H1 (cell line): ENCODE measurements at regions not wholly inside any gene's neighbourhood (a gene's known extent, or its start where the extent isn't known, plus 50 kb on each side); places are given as distances from the start of the nearest gene placed in this dataset.

Source experiments
- CTCF ChIA-PET: fragments of 300-600 bp; sonication (Branson Sonifier 250); formaldehyde crosslinking; loops from one replicate; lab custom pipeline; 2021; ENCODE audit not compliant: partially characterized antibody; lab: Charles Lee
- POLR2A ChIA-PET: fragments of 300-600 bp; sonication (Branson Sonifier 250); formaldehyde crosslinking; loops from one replicate; lab custom pipeline; 2021; ENCODE audit warnings: inconsistent platforms; ENCODE audit not compliant: partially characterized antibody; lab: Charles Lee
- DNase-seq, 2 experiments: peaks; one replicate each; pipeline versions ENCODE4 v3.0.0 to v3.0.0-alpha.2; 2010 to 2022; ENCODE audit warnings: low spot score in 2 of 2, low read depth in 1 of 2, mixed read lengths in 1 of 2
- FAIRE-seq: peaks from 2 replicates; lab custom pipeline; 2011; peaks lifted over from hg19 to GRCh38; lab: Jason Lieb, UNC
- H2AFZ ChIP-seq: 2 replicates; pipeline ENCODE4 v1.8.1; 2012; ENCODE audit warnings: low read length, inconsistent platforms
- H2AK5ac ChIP-seq: 2 replicates; pipeline ENCODE4 v1.6.1; 2013; ENCODE audit warnings: low read depth, low read length
- H2BK120ac ChIP-seq: replicated peaks from 2 replicates; pipeline ENCODE3; 2013; ENCODE audit warnings: low read depth, low read length, inconsistent platforms
- H2BK12ac ChIP-seq: 2 replicates; pipeline ENCODE4 v1.6.1; 2013; ENCODE audit warnings: low read depth, low read length
- H2BK15ac ChIP-seq: 2 replicates; pipeline ENCODE4 v1.6.1; 2013; ENCODE audit warnings: low read length
- H2BK20ac ChIP-seq: 2 replicates; pipeline ENCODE4 v1.6.1; 2013; ENCODE audit warnings: low read length
- H2BK5ac ChIP-seq: 2 replicates; pipeline ENCODE4 v1.6.1; 2013; ENCODE audit warnings: low read depth, low read length
- H3K14ac ChIP-seq: 2 replicates; pipeline ENCODE4 v1.6.1; 2013; ENCODE audit warnings: inconsistent platforms; ENCODE audit not compliant: insufficient read length
- H3K18ac ChIP-seq: 2 replicates; pipeline ENCODE4 v1.6.1; 2013; ENCODE audit warnings: low read length; ENCODE audit errors: extremely low read depth
- H3K23ac ChIP-seq: 2 replicates; pipeline ENCODE4 v1.6.1; 2013; ENCODE audit warnings: inconsistent platforms; ENCODE audit not compliant: insufficient read length
- H3K23me2 ChIP-seq: 2 replicates; pipeline ENCODE4 v1.6.1; 2013; ENCODE audit warnings: low read depth, low read length
- H3K27ac ChIP-seq: 2 replicates; pipeline ENCODE4 v1.6.1; 2011; ENCODE audit warnings: low read depth, low read length, inconsistent platforms
- H3K27me3 ChIP-seq, 4 experiments: replicated peaks in 1 of 4; 1 replicate in 1 of 4; 2 replicates in 3 of 4; pipeline versions ENCODE4 v1.6.1 to v1.8.1; 2011 to 2013; ENCODE audit warnings: low read length in 3 of 4, mild to moderate bottlenecking in 3 of 4, inconsistent platforms in 2 of 4, mixed read lengths in 2 of 4, moderate library complexity in 1 of 4; ENCODE audit not compliant: control insufficient read depth in 3 of 4, insufficient read depth in 3 of 4; ENCODE audit errors: extremely low read depth in 1 of 4
- H3K36me3 ChIP-seq, 4 experiments: 2 replicates each; pipeline versions ENCODE4 v1.6.1 to v1.8.1; 2011 to 2013; ENCODE audit warnings: mild to moderate bottlenecking in 4 of 4, low read length in 3 of 4, moderate library complexity in 2 of 4, control low read depth in 1 of 4, inconsistent platforms in 1 of 4; ENCODE audit not compliant: insufficient read depth in 4 of 4, control insufficient read depth in 2 of 4
- H3K4ac ChIP-seq: replicated peaks from 2 replicates; pipeline ENCODE3; 2013; ENCODE audit warnings: low read length, low read depth, mixed read lengths, inconsistent platforms; ENCODE audit not compliant: insufficient read length
- H3K4me1 ChIP-seq, 4 experiments: replicated peaks in 1 of 4; 1 replicate in 1 of 4; 2 replicates in 3 of 4; pipeline versions ENCODE4 v1.6.1 to v1.8.1; 2011 to 2013; ENCODE audit warnings: low read length in 3 of 4, inconsistent platforms in 2 of 4, mixed read lengths in 1 of 4; ENCODE audit not compliant: insufficient read depth in 4 of 4, control insufficient read depth in 3 of 4
- H3K4me2 ChIP-seq, 2 experiments: 2 replicates each; pipeline versions ENCODE4 v1.6.1 to v1.8.1; 2011 to 2013; ENCODE audit warnings: low read depth in 2 of 2, low read length in 2 of 2, control low read depth in 1 of 2, inconsistent platforms in 1 of 2, mild to moderate bottlenecking in 1 of 2; ENCODE audit not compliant: insufficient read depth in 1 of 2
- H3K4me3 ChIP-seq, 4 experiments: fragments of 200-600, 300-600 bp in 1 of 4; sonication (generic), shearing (Covaris generic), sonication (Bioruptor Twin) in 1 of 4; 2 replicates each; pipeline versions ENCODE4 v1.5.1 to v1.8.1; 2011 to 2016; ENCODE audit warnings: low read length in 4 of 4, low read depth in 3 of 4, control low read depth in 2 of 4, inconsistent platforms in 2 of 4, mild to moderate bottlenecking in 2 of 4, mixed read lengths in 1 of 4, moderate library complexity in 1 of 4; ENCODE audit not compliant: insufficient read depth in 2 of 4; ENCODE audit errors: extremely low read depth in 1 of 4
- H3K56ac ChIP-seq: replicated peaks from 2 replicates; pipeline ENCODE3; 2013; ENCODE audit warnings: low read depth, mild to moderate bottlenecking, mixed read lengths, low read length, inconsistent platforms; ENCODE audit not compliant: insufficient read length
- H3K79me1 ChIP-seq: 2 replicates; pipeline ENCODE4 v1.6.1; 2013; ENCODE audit warnings: low read depth, low read length, control low read depth
- H3K79me2 ChIP-seq, 2 experiments: 2 replicates each; pipeline versions ENCODE4 v1.6.1 to v1.8.1; 2012 to 2013; ENCODE audit warnings: low read length in 2 of 2, mild to moderate bottlenecking in 2 of 2, inconsistent platforms in 1 of 2; ENCODE audit not compliant: insufficient read depth in 2 of 2, control insufficient read depth in 1 of 2
- H3K9ac ChIP-seq, 4 experiments: replicated peaks in 1 of 4; 1 replicate in 1 of 4; 2 replicates in 3 of 4; pipeline versions ENCODE4 v1.6.1 to v1.8.1; 2011 to 2013; ENCODE audit warnings: low read depth in 3 of 4, low read length in 3 of 4, control low read depth in 2 of 4, mild to moderate bottlenecking in 2 of 4, moderate library complexity in 2 of 4, inconsistent platforms in 1 of 4; ENCODE audit errors: extremely low read depth in 1 of 4
- H3K9me3 ChIP-seq, 2 experiments: 2 replicates each; pipeline versions ENCODE4 v1.6.1 to v1.8.1; 2012 to 2013; ENCODE audit warnings: mild to moderate bottlenecking in 2 of 2, moderate library complexity in 2 of 2, control low read depth in 1 of 2, inconsistent platforms in 1 of 2, low read depth in 1 of 2, low read length in 1 of 2, mixed read lengths in 1 of 2; ENCODE audit not compliant: insufficient read depth in 2 of 2
- H4K20me1 ChIP-seq, 2 experiments: replicated peaks in 1 of 2; 2 replicates each; pipeline versions ENCODE3 to v1.8.1; 2011 to 2013; ENCODE audit warnings: inconsistent platforms in 2 of 2, low read length in 2 of 2, mild to moderate bottlenecking in 1 of 2; ENCODE audit not compliant: insufficient read depth in 2 of 2, control insufficient read depth in 1 of 2
- H4K5ac ChIP-seq: 2 replicates; pipeline ENCODE4 v1.6.1; 2013; ENCODE audit warnings: low read length, low read depth, mixed read lengths, inconsistent platforms; ENCODE audit not compliant: insufficient read length
- H4K8ac ChIP-seq: 2 replicates; pipeline ENCODE4 v1.8.0; 2013; ENCODE audit warnings: mild to moderate bottlenecking, moderate library complexity, low read length, inconsistent platforms; ENCODE audit not compliant: insufficient read depth; ENCODE audit errors: extremely low read depth
- H4K91ac ChIP-seq: replicated peaks from 2 replicates; pipeline ENCODE3; 2013; ENCODE audit warnings: low read length, mixed read lengths, inconsistent platforms; ENCODE audit not compliant: insufficient read length
- ASH2L ChIP-seq: fragments of 200-600, 300-600 bp; sonication (generic); IDR thresholded peaks from one replicate; pipeline ENCODE4 v1.7.1; 2017; ENCODE audit warnings: low read length
- ATF2 ChIP-seq: IDR thresholded peaks from 2 replicates; pipeline ENCODE4 v1.6.1; 2012; ENCODE audit warnings: low read length, inconsistent platforms
- BRCA1 ChIP-seq: IDR thresholded peaks from 2 replicates; pipeline ENCODE4 v1.6.1; 2012; ENCODE audit warnings: low read depth, low read length, improper control_type of control experiment
- CHD1 ChIP-seq: IDR thresholded peaks from 2 replicates; pipeline ENCODE4 v1.6.1; 2012; ENCODE audit warnings: low read depth, low read length, improper control_type of control experiment
- EZH2 ChIP-seq: fragments of 200-600 bp; sonication (generic); IDR thresholded peaks from 2 replicates; pipeline ENCODE4 v1.7.1; 2012; ENCODE audit warnings: low read depth, mild to moderate bottlenecking, moderate library complexity, low read length, inconsistent platforms; ENCODE audit not compliant: severe bottlenecking
- KDM4A ChIP-seq: IDR thresholded peaks from one replicate; pipeline ENCODE4 v1.7.1; 2012; ENCODE audit warnings: low read depth, mild to moderate bottlenecking, moderate library complexity, low read length, inconsistent platforms; ENCODE audit not compliant: severe bottlenecking
- MAFK ChIP-seq: IDR thresholded peaks from 2 replicates; pipeline ENCODE4 v1.6.1; 2012; ENCODE audit warnings: low read depth, mild to moderate bottlenecking, improper control_type of control experiment, low read length
- MAX ChIP-seq: IDR thresholded peaks from 2 replicates; pipeline ENCODE4 v1.6.1; 2012; ENCODE audit warnings: inconsistent platforms
- RAD21 ChIP-seq, 2 experiments: IDR thresholded peaks in 1 of 2; conservative IDR thresholded peaks in 1 of 2; 2 replicates each; pipeline ENCODE4 v1.6.1; 2011; ENCODE audit warnings: low read depth in 2 of 2, low read length in 2 of 2, improper control_type of control experiment in 1 of 2, inconsistent platforms in 1 of 2, mild to moderate bottlenecking in 1 of 2, moderate library complexity in 1 of 2
- RFX5 ChIP-seq: IDR thresholded peaks from 2 replicates; pipeline ENCODE4 v1.6.1; 2011; ENCODE audit warnings: low read depth, low read length, improper control_type of control experiment, borderline replicate concordance
- SAP30 ChIP-seq: fragments of 300-600 bp; sonication (generic); IDR thresholded peaks from 2 replicates; pipeline ENCODE4 v1.7.1; 2012; ENCODE audit warnings: low read length, moderate library complexity, mild to moderate bottlenecking, inconsistent platforms; ENCODE audit not compliant: insufficient read depth, insufficient replicate concordance
- SUZ12 ChIP-seq: fragments of 200-600 bp; sonication (generic); IDR thresholded peaks from 2 replicates; pipeline ENCODE4 v1.6.1; 2012; ENCODE audit warnings: mild to moderate bottlenecking, inconsistent platforms, low read length, moderate library complexity, mixed read lengths
- TEAD4 ChIP-seq: IDR thresholded peaks from 2 replicates; pipeline ENCODE4 v1.6.1; 2012; ENCODE audit warnings: low read depth, low read length, inconsistent platforms, mixed read lengths
- WGBS, 2 experiments: shearing (Covaris generic) in 1 of 2; methylation state at CpG; one replicate each; pipeline versions ENCODE4 v1.1.6 to v1.1.7; 2013 to 2015; ENCODE audit warnings: low lambda C conversion rate in 2 of 2, mixed read lengths in 2 of 2, inconsistent platforms in 1 of 2, low coverage in 1 of 2, missing lambda C conversion rate in 1 of 2; ENCODE audit not compliant: insufficient replicate concordance in 2 of 2, insufficient coverage in 1 of 2, insufficient read length in 1 of 2; ENCODE audit errors: extremely low coverage in 1 of 2, missing lambda C conversion rate in 1 of 2; 5-methylcytosine and 5-hydroxymethylcytosine counted together

DNA sequence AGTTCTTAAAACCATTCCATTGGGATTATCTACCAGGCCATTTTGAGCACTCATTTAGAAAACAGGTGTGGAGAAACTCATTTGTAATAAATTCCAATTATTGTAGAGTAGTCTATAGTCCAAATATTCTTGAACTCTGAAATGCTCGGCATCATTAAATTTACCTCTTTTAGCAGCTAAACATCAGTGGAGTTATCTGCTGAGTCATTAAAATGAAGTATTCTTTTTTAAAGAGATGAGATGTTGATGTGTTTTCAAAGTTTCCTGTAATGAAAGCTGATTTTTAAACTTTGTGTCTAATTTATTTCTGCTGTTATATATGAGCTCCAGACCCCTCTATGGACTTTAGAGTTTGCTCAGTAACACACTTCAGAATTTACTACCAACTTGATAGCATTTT is 1635.2 kb downstream of the SUCLG1 start:
- 94% methylated on average over 1 of the region's 1 CpG; no CpG with 5 or more reads in 1 of the 2 experiments for WGBS, 2 experiments
- Histone ChIP-seq H3K79me2 (no peaks in the 10 kb centered on the region), H3K4me2 (no peak overlapping the region), H3K23ac (no peak overlapping the region), H2BK12ac (no peak overlapping the region), H4K91ac (no peak overlapping the region), H3K18ac (no peak overlapping the region), H3K27ac (no peak overlapping the region), H4K20me1 (no peaks in the 10 kb centered on the region), H3K4me1 (no peaks in the 10 kb centered on the region), H3K79me1 (no peaks in the 10 kb centered on the region), H2BK20ac (no peak overlapping the region), H3K4ac (no peak overlapping the region), H3K14ac (no peak overlapping the region), H4K5ac (no peak overlapping the region), H2AK5ac (no peak overlapping the region), H2BK15ac (no peak overlapping the region), H4K8ac (no peak overlapping the region), H3K9me3 (no peaks in the 10 kb centered on the region), H3K27me3 (no peaks in the 10 kb centered on the region), H3K56ac (no peak overlapping the region), H3K23me2 (no peaks in the 10 kb centered on the region), H2BK5ac (no peak overlapping the region), H3K4me3 (no peak overlapping the region), H2AFZ (no peak overlapping the region), H3K9ac (no peak overlapping the region), H2BK120ac (no peak overlapping the region), H3K36me3 (no peaks in the 10 kb centered on the region)
- ChIA-PET CTCF (no interaction called here), POLR2A (no interaction called here)
- DNase-seq (no peak), FAIRE-seq (no peak)
- TF ChIP-seq CHD1 (no peak), ATF2 (no peak), KDM4A (no peak), TEAD4 (no peak), EZH2 (no peak), MAFK (no peak), SAP30 (no peak), ASH2L (no peak), RFX5 (no peak), MAX (no peak), BRCA1 (no peak), RAD21 (IDR thresholded peaks at IDR 0.05 in 1 of 2, conservative IDR thresholded peaks at IDR 0.05 in 1 of 2; ENCODE audit: low read depth in 2 of 2, low read length in 2 of 2) (no peak), SUZ12 (no peak)
